HL-60 (cell line): ENCODE measurements at regions not wholly inside any gene's neighbourhood (a gene's known extent, or its start where the extent isn't known, plus 50 kb on each side); places are given as distances from the start of the nearest gene placed in this dataset.
"Not testable (repeated sequence)": the region's sequence is repeated elsewhere in the genome, so short reads cannot be mapped to it uniquely, and the experiment has no call there.

Source experiments
- CTCF ChIP-seq: IDR thresholded peaks from one replicate; pipeline ENCODE4 v1.5.1; 2011; ENCODE audit warnings: low read length, control low read depth, inconsistent platforms; ENCODE audit not compliant: insufficient read depth
- REST ChIP-seq: IDR thresholded peaks from 2 replicates; pipeline ENCODE4 v1.6.1; 2012; ENCODE audit warnings: low read depth; ENCODE audit not compliant: insufficient replicate concordance

- TF ChIP-seq CTCF, REST: not testable (repeated sequence)
Observed at GRCh38 chr6:126892869-126893268, 225.6 kb upstream of the RSPO3 start.
